ENCODE measurements at regions not wholly inside any gene's neighbourhood (a gene's known extent, or its start where the extent isn't known, plus 50 kb on each side); places are given as distances from the start of the nearest gene placed in this dataset.
A peak's percentile ranks its signal among the peaks of the same experiment; 100 is the strongest.
"Not testable (repeated sequence)": the region's sequence is repeated elsewhere in the genome, so short reads cannot be mapped to it uniquely, and the experiment has no call there.

- no peak for DNase-seq
These were observed 54.3 kb upstream of the CREB3L1 start for GRCh38 chr11:46223252-46223513.

- peak in 7 of 56 donors; percentile 4 to 14 (median 7) for DNase-seq
These were observed 54.8 kb upstream of the CREB3L1 start for GRCh38 chr11:46222490-46223251.

- no peak for DNase-seq
These were observed 57.1 kb upstream of the CREB3L1 start for GRCh38 chr11:46220313-46220712.

GRCh38 chr11:46216765-46217089 is 60.7 kb upstream of the CREB3L1 start:
- no peak for DNase-seq

- no peak for DNase-seq
These were observed 61.3 kb upstream of the CREB3L1 start for GRCh38 chr11:46216019-46216764.

- DNase-seq: no peak
These were observed 62.1 kb upstream of the CREB3L1 start for GRCh38 chr11:46215208-46215931.

GRCh38 chr11:46212720-46213119 is 64.7 kb upstream of the CREB3L1 start:
- DNase-seq: no peak

GRCh38 chr11:46210856-46211255 is 66.6 kb upstream of the CREB3L1 start:
- no peak for DNase-seq

- DNase-seq: no peak
These were observed 67.3 kb upstream of the CREB3L1 start for GRCh38 chr11:46210133-46210636.

GRCh38 chr11:46209624-46210023 is 67.8 kb upstream of the CREB3L1 start:
- not testable (repeated sequence) for DNase-seq

- no peak for DNase-seq
These were observed 68.7 kb upstream of the CREB3L1 start for GRCh38 chr11:46208803-46209202.

GRCh38 chr11:46207270-46207669 is 70.2 kb upstream of the CREB3L1 start:
- DNase-seq: no peak

GRCh38 chr11:46204415-46204814 is 73.0 kb upstream of the CREB3L1 start:
- not testable (repeated sequence) for DNase-seq

GRCh38 chr11:46203746-46204145 is 73.7 kb upstream of the CREB3L1 start:
- DNase-seq: no peak

GRCh38 chr11:46202696-46203391 is 74.6 kb upstream of the CREB3L1 start:
- DNase-seq: no peak

- DNase-seq: no peak
These were observed 75.3 kb upstream of the CREB3L1 start for GRCh38 chr11:46202149-46202548.

GRCh38 chr11:46200537-46201281 is 76.8 kb upstream of the CREB3L1 start:
- no peak for DNase-seq

GRCh38 chr11:46198245-46199240 is 77.3 kb upstream of the PHF21A start:
- DNase-seq: peak in 27 of 56 donors; percentile 3 to 65 (median 20)

GRCh38 chr11:46197421-46197820 is 76.2 kb upstream of the PHF21A start:
- no peak for DNase-seq

- no peak for DNase-seq
These were observed 66.8 kb upstream of the PHF21A start for GRCh38 chr11:46188017-46188416.

Measured in amygdala (tissue), 56 donors.